Spleen (tissue), 11 donors: ENCODE measurements at regions not wholly inside any gene's neighbourhood (a gene's known extent, or its start where the extent isn't known, plus 50 kb on each side); places are given as distances from the start of the nearest gene placed in this dataset.

Experiments used
- DNase-seq: peaks from one replicate; pipeline ENCODE4 v3.0.0-alpha.2; 2020
- H3K27ac ChIP-seq, 8 donors: fragments of 200-600 bp; sonication (generic) in 7 of 8; 1 replicate in 4 of 8; 2 replicates in 4 of 8; pipeline versions ENCODE4 v1.5.0 to v1.8.0; 2016 to 2021; ENCODE audit warnings: inconsistent platforms in 4 of 8, mild to moderate bottlenecking in 4 of 8, moderate library complexity in 1 of 8
- H3K27me3 ChIP-seq, 7 donors: fragments of 200-600 bp; sonication (generic) in 6 of 7; replicated peaks in 1 of 7; 1 replicate in 4 of 7; 2 replicates in 3 of 7; pipeline versions ENCODE4 v1.5.0 to v1.8.0; 2016 to 2021; ENCODE audit warnings: inconsistent platforms in 3 of 7, mild to moderate bottlenecking in 1 of 7
- H3K36me3 ChIP-seq, 6 donors: fragments of 200-600 bp; sonication (generic) in 5 of 6; 1 replicate in 4 of 6; 2 replicates in 2 of 6; pipeline versions ENCODE4 v1.5.0 to v1.8.0; 2016 to 2021; ENCODE audit warnings: inconsistent platforms in 2 of 6
- H3K4me1 ChIP-seq, 6 donors: fragments of 200-600 bp; sonication (generic) in 5 of 6; 1 replicate in 3 of 6; 2 replicates in 3 of 6; pipeline versions ENCODE4 v1.5.0 to v1.8.0; 2016 to 2021; ENCODE audit warnings: inconsistent platforms in 3 of 6
- H3K4me3 ChIP-seq, 8 donors: fragments of 200-600 bp; sonication (generic) in 7 of 8; 1 replicate in 4 of 8; 2 replicates in 4 of 8; pipeline versions ENCODE4 v1.5.0 to v1.8.0; 2016 to 2021; ENCODE audit warnings: inconsistent platforms in 4 of 8, mild to moderate bottlenecking in 4 of 8, moderate library complexity in 2 of 8
- H3K9me3 ChIP-seq, 8 donors: fragments of 200-600 bp; sonication (generic) in 7 of 8; 1 replicate in 4 of 8; 2 replicates in 4 of 8; pipeline versions ENCODE4 v1.5.0 to v1.8.0; 2016 to 2021; ENCODE audit warnings: inconsistent platforms in 4 of 8
- CTCF ChIP-seq, 11 experiments: fragments of 200-600 bp in 7 of 11; fragments of 450-650 bp in 4 of 11; sonication (generic) in 4 of 11; IDR thresholded peaks in 8 of 11; conservative IDR thresholded peaks in 3 of 11; 1 replicate in 7 of 11; 2 replicates in 4 of 11; pipeline versions ENCODE4 v1.4.0 to v1.8.0; 2016 to 2021; ENCODE audit warnings: antibody characterized with exemption in 11 of 11, inconsistent platforms in 4 of 11, mild to moderate bottlenecking in 1 of 11
- POLR2A ChIP-seq, 3 donors: fragments of 450-650 bp; IDR thresholded peaks; one replicate each; pipeline ENCODE4 v1.5.1; 2017; ENCODE audit warnings: antibody characterized with exemption in 3 of 3, mild to moderate bottlenecking in 1 of 3
- POLR2AphosphoS5 ChIP-seq, 3 donors: sonication (generic); formaldehyde crosslinking; IDR thresholded peaks; one replicate each; pipeline ENCODE4 v1.5.1; 2017; ENCODE audit warnings: antibody characterized with exemption in 3 of 3
- WGBS, 5 donors: extraction: QIAGEN DNeasy Blood & Tissue Kit in 3 of 5; methylation state at CpG; one replicate each; pipeline versions ENCODE4 v1.1.5 to v1.1.7; 2013 to 2018; 5-methylcytosine and 5-hydroxymethylcytosine counted together
- intact Hi-C: fragments of 100-400 bp; cut with DNase I; formaldehyde crosslinking; loops from one replicate; pipeline ENCODE4 v1.15.0; 2023; ENCODE audit warnings: low total_unique reads
- donor health status: healthy with polysubstance abuse.
- donor health status: DM: no; HTN: no; CAD: no; lungs with moderate emphysema.
- donor health status: DM: no; HTN: no; CAD: no.
- donor health status: Bipolar disorder and iron deficiency.
- donor health status: healthy.
- donor health status: DM: no; HTN: no; CAD: no.
- donor health status: DM: yes; HTN: yes; CAD: no.

- TF ChIP-seq CTCF (IDR thresholded peaks at IDR 0.05 in 8 of 11, conservative IDR thresholded peaks at IDR 0.05 in 3 of 11) (no peak), POLR2A (IDR thresholded peaks at IDR 0.05) (no peak), POLR2AphosphoS5 (IDR thresholded peaks at IDR 0.05) (no peak)
- 89 to 97% (median 92%) methylated on average over 3 of the region's 3 CpGs for WGBS, 5 donors
- no peak for DNase-seq
- H3K27me3 ChIP-seq = no peaks in the 10 kb centered on the region
- no peaks in the 10 kb centered on the region for H3K4me1 ChIP-seq
- H3K27ac ChIP-seq = no peak overlapping the region
- H3K4me3 ChIP-seq = no peak overlapping the region
- peaks cover 0 to 4% (median 0%) of the 10 kb centered on the region in 8 donors for H3K9me3 ChIP-seq
- H3K36me3 ChIP-seq = no peaks in the 10 kb centered on the region
- intact Hi-C loops = no loop called here
These were observed 1611.6 kb upstream of the LRRTM3 start for GRCh38 chr10:65314253-65314652.

GRCh38 chr10:65319493-65319892 lies 1606.3 kb upstream of the LRRTM3 start:
- TF ChIP-seq POLR2AphosphoS5 (IDR thresholded peaks at IDR 0.05) (no peak), POLR2A (IDR thresholded peaks at IDR 0.05) (no peak), CTCF (IDR thresholded peaks at IDR 0.05 in 8 of 11, conservative IDR thresholded peaks at IDR 0.05 in 3 of 11) (no peak)
- no peaks in the 10 kb centered on the region for H3K9me3 ChIP-seq
- intact Hi-C loops = no loop called here
- WGBS, 5 donors = 63 to 80% (median 77%) methylated on average over 5 of the region's 5 CpGs
- no peaks in the 10 kb centered on the region for H3K4me1 ChIP-seq
- no peaks in the 10 kb centered on the region for H3K36me3 ChIP-seq
- H3K27me3 ChIP-seq = no peaks in the 10 kb centered on the region
- no peak for DNase-seq
- no peak overlapping the region for H3K4me3 ChIP-seq
- H3K27ac ChIP-seq = no peak overlapping the region

- intact Hi-C loops = no loop called here
- H3K27ac ChIP-seq = no peak overlapping the region
- no peak for TF ChIP-seq CTCF (IDR thresholded peaks at IDR 0.05 in 8 of 11, conservative IDR thresholded peaks at IDR 0.05 in 3 of 11)
- no peak for TF ChIP-seq POLR2AphosphoS5 (IDR thresholded peaks at IDR 0.05)
- TF ChIP-seq POLR2A (IDR thresholded peaks at IDR 0.05) = no peak
These were observed 1605.4 kb upstream of the LRRTM3 start for GRCh38 chr10:65320236-65321026.

GRCh38 chr10:65323802-65324201 lies 1602.0 kb upstream of the LRRTM3 start:
- intact Hi-C loops = no loop called here
- no peaks in the 10 kb centered on the region for H3K9me3 ChIP-seq
- H3K4me1 ChIP-seq = no peaks in the 10 kb centered on the region
- no peak overlapping the region for H3K27ac ChIP-seq
- 86 to 95% (median 87%) methylated on average over 6 of the region's 6 CpGs for WGBS, 5 donors
- no peaks in the 10 kb centered on the region for H3K36me3 ChIP-seq
- no peaks in the 10 kb centered on the region for H3K27me3 ChIP-seq
- no peak for DNase-seq
- TF ChIP-seq POLR2A (IDR thresholded peaks at IDR 0.05) = no peak
- TF ChIP-seq CTCF (IDR thresholded peaks at IDR 0.05 in 8 of 11, conservative IDR thresholded peaks at IDR 0.05 in 3 of 11) = no peak
- TF ChIP-seq POLR2AphosphoS5 (IDR thresholded peaks at IDR 0.05) = no peak
- no peak overlapping the region for H3K4me3 ChIP-seq

More at GRCh38 chr10:65320236-65321026, 1605.4 kb upstream of the LRRTM3 start:
- no peak for DNase-seq
- WGBS, 5 donors = 66 to 88% (median 78%) methylated on average over 3 of the region's 3 CpGs
- Histone ChIP-seq H3K9me3 (no peaks in the 10 kb centered on the region), H3K27me3 (no peaks in the 10 kb centered on the region), H3K4me1 (no peaks in the 10 kb centered on the region), H3K36me3 (no peaks in the 10 kb centered on the region), H3K4me3 (no peak overlapping the region)
